Parathyroid adenoma (tissue), 2 donors: ENCODE measurements at regions not wholly inside any gene's neighbourhood (a gene's known extent, or its start where the extent isn't known, plus 50 kb on each side); places are given as distances from the start of the nearest gene placed in this dataset.

ENCODE experiments used
- H2AFZ ChIP-seq: fragments of 300-600 bp; sonication (generic); one replicate; pipeline ENCODE4 v1.7.0; 2017; ENCODE audit warnings: antibody characterized with exemption, mild to moderate bottlenecking
- H3K27ac ChIP-seq: fragments of 300-600 bp; sonication (generic); one replicate; pipeline ENCODE4 v1.7.0; 2017
- H3K27me3 ChIP-seq: fragments of 300-600 bp; sonication (generic); one replicate; pipeline ENCODE4 v1.7.0; 2017; ENCODE audit warnings: low read length; ENCODE audit not compliant: control insufficient read depth, insufficient read depth
- H3K36me3 ChIP-seq: fragments of 300-600 bp; sonication (generic); one replicate; pipeline ENCODE4 v1.7.0; 2017; ENCODE audit warnings: low read length; ENCODE audit not compliant: control insufficient read depth, insufficient read depth
- H3K4me1 ChIP-seq: fragments of 300-600 bp; sonication (generic); one replicate; pipeline ENCODE4 v1.7.0; 2017; ENCODE audit warnings: control low read depth
- H3K4me2 ChIP-seq: fragments of 300-600 bp; sonication (generic); one replicate; pipeline ENCODE4 v1.7.0; 2017; ENCODE audit warnings: low read length
- H3K4me3 ChIP-seq: fragments of 300-600 bp; sonication (generic); one replicate; pipeline ENCODE4 v1.7.0; 2017; ENCODE audit warnings: low read depth, low read length
- H3K79me2 ChIP-seq: fragments of 300-600 bp; sonication (generic); one replicate; pipeline ENCODE4 v1.7.0; 2017; ENCODE audit warnings: control low read depth
- H3K9ac ChIP-seq: fragments of 300-600 bp; sonication (generic); one replicate; pipeline ENCODE4 v1.7.0; 2017; ENCODE audit warnings: mild to moderate bottlenecking
- H3K9me3 ChIP-seq: fragments of 300-600 bp; sonication (generic); one replicate; pipeline ENCODE4 v1.7.0; 2017; ENCODE audit warnings: low read length; ENCODE audit not compliant: control insufficient read depth
- TF ChIP-seq, protein P1 (sequence below): fragments of 300-600 bp; sonication (generic); IDR thresholded peaks from one replicate; pipeline ENCODE4 v1.7.0; 2017; ENCODE audit warnings: antibody characterized with exemption, mild to moderate bottlenecking
- donor health status: primary hyperparathyroidism.

DNA sequence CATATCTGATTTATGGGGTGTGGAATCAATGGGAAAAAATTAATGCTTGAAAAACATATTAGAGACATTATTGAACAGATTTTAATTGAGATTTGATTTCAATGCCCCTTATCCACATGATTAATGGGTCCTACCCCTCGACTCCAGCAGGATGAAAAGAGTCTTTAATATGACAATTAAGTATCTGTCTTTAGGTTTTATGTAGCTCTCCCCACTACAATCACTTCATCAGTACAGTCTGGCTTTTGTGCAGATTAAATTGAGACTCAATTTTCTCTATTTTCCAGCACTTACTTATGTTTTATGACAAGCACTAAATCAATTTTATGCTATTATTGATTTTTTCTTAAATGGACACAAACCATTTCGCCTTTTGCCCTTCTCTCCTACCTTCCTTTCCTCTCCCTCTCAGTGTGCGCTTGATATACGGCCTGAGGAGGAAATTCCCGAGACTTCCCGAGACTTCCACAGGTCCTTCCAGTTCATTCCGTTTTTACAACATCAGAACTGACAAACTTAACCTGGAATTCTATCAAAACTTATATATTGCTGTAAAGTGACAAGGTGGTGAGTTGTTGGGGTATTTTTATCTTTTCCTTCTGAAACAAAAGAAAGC is 555.1 kb upstream of the SALL3 start:
- no peak overlapping the region for H3K4me3 ChIP-seq
- H3K79me2 ChIP-seq = no peaks in the 10 kb centered on the region
- H3K36me3 ChIP-seq = no peaks in the 10 kb centered on the region
- no peaks in the 10 kb centered on the region for H3K27me3 ChIP-seq
- TF ChIP-seq, protein P1, sequence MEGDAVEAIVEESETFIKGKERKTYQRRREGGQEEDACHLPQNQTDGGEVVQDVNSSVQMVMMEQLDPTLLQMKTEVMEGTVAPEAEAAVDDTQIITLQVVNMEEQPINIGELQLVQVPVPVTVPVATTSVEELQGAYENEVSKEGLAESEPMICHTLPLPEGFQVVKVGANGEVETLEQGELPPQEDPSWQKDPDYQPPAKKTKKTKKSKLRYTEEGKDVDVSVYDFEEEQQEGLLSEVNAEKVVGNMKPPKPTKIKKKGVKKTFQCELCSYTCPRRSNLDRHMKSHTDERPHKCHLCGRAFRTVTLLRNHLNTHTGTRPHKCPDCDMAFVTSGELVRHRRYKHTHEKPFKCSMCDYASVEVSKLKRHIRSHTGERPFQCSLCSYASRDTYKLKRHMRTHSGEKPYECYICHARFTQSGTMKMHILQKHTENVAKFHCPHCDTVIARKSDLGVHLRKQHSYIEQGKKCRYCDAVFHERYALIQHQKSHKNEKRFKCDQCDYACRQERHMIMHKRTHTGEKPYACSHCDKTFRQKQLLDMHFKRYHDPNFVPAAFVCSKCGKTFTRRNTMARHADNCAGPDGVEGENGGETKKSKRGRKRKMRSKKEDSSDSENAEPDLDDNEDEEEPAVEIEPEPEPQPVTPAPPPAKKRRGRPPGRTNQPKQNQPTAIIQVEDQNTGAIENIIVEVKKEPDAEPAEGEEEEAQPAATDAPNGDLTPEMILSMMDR = no peak
- no peak overlapping the region for H2AFZ ChIP-seq
- no peak overlapping the region for H3K4me2 ChIP-seq
- H3K9ac ChIP-seq = no peak overlapping the region
- H3K4me1 ChIP-seq = no peaks in the 10 kb centered on the region
- H3K27ac ChIP-seq = no peak overlapping the region
- no peaks in the 10 kb centered on the region for H3K9me3 ChIP-seq

DNA sequence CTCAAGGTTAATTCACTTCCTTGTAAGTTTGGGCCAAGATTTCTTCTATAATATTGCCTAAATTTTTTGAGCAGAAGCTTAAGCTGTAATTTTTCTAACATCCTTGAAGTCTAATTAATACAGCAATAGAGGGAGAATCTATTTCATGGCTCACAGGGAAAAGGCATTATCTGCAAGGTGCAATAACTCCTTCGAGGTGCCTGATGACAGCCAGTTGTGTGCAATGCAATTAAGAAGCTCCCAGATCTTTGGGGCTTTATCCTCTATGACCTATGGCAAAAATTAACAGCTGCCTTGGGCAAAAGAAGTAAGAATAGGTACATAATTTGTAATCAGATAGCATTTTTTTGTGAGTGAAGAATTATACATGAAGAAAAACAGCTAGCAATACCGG is 554.6 kb upstream of the SALL3 start:
- no peaks in the 10 kb centered on the region for H3K79me2 ChIP-seq
- TF ChIP-seq, protein P1 = no peak
- no peak overlapping the region for H2AFZ ChIP-seq
- H3K9ac ChIP-seq = no peak overlapping the region
- H3K27ac ChIP-seq = no peak overlapping the region
- no peaks in the 10 kb centered on the region for H3K36me3 ChIP-seq
- H3K4me3 ChIP-seq = no peak overlapping the region
- no peaks in the 10 kb centered on the region for H3K9me3 ChIP-seq
- H3K4me2 ChIP-seq = no peak overlapping the region
- H3K27me3 ChIP-seq = no peaks in the 10 kb centered on the region
- H3K4me1 ChIP-seq = no peaks in the 10 kb centered on the region

DNA sequence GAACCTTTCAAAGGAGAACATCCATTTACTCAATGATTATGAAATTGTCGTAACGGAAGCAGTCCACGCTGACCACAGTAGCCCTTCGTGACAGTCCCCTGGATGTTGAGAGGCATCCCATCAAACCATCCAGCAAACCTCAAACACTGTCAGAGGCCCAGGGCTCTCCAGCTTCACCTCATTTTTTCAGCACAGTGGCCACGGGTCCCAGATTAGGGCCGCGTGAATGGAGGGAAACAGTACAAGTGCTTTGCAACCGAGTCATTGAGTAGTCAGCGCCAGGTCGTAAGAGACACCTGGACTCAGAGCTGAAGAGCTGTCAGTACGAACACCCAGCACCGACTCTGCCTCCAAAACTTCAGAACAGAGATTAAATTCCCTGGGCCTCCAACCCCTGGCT is 552.5 kb upstream of the SALL3 start:
- H3K79me2 ChIP-seq = no peaks in the 10 kb centered on the region

DNA sequence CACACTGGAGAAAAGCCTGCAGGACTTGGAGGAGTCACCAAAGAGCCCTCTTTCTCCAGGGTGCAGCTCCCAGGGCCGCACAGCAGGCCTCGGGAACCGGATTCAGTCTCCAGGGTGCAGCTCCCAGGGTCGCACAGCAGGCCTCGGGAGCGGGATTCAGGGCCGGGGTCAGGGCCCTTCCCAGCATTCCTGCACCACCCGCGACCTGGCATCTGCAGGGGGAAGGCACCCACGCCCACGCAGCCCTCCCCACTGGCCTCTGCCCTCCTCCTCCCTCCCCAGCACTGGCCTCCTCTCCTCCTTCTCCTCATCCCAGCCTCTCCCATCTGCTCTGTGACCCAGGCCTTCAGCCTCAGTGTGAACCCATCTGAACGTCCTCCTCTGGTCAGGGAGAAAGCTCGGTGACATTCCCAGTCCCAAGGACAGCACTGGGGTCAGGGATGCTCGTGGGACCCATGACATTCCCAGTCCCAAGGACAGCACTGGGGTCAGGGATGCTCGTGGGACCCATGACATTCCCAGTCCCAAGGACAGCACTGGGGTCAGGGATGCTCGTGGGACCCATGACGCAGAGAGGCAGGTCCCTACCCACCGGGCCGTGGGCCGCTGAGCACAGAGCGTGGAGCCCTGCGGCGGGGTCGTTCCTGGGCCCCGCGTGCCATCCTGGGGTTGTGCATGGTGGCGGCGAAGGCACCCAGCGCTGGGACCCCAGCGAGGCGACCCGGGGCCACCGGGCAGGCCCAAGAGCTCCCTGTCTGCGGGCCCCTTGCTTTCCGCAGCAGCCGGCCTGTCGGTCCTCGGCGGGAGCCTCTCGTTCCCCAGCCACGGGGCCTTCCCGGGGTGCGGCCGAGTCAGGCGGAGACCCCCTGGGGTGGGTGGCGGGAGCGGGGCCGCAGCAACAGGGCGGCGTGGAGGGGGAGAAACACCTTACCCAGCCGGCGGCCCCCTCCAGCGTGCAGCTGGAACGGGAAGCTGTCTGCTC is 550.2 kb upstream of the SALL3 start:
- Histone ChIP-seq H3K4me1 (no peaks in the 10 kb centered on the region), H3K27me3 (no peaks in the 10 kb centered on the region), H3K4me3 (no peak overlapping the region), H3K36me3 (no peaks in the 10 kb centered on the region), H3K9ac (no peak overlapping the region), H3K9me3 (no peaks in the 10 kb centered on the region), H2AFZ (no peak overlapping the region), H3K79me2 (no peaks in the 10 kb centered on the region), H3K4me2 (no peak overlapping the region), H3K27ac (no peak overlapping the region)
- TF ChIP-seq, protein P1 = no peak

More for the DNA sequence above, 552.5 kb upstream of the SALL3 start:
- Histone ChIP-seq H3K4me2 (no peak overlapping the region), H3K27ac (no peak overlapping the region), H3K9me3 (no peaks in the 10 kb centered on the region), H2AFZ (no peak overlapping the region), H3K4me1 (no peaks in the 10 kb centered on the region), H3K36me3 (no peaks in the 10 kb centered on the region), H3K27me3 (no peaks in the 10 kb centered on the region), H3K4me3 (no peak overlapping the region), H3K9ac (no peak overlapping the region)
- TF ChIP-seq, protein P1 = no peak
